ENCODE measurements at regions not wholly inside any gene's neighbourhood (a gene's known extent, or its start where the extent isn't known, plus 50 kb on each side); places are given as distances from the start of the nearest gene placed in this dataset.

GRCh38 chr10:3421537-3422257, 249.1 kb upstream of the PITRM1 start:
- DNase-seq: no peak

GRCh38 chr10:3420527-3421469, 248.2 kb upstream of the PITRM1 start:
- DNase-seq: no peak

GRCh38 chr10:3419719-3420495, 247.3 kb upstream of the PITRM1 start:
- no peak for DNase-seq

GRCh38 chr10:3418926-3419325, 246.3 kb upstream of the PITRM1 start:
- no peak for DNase-seq

- DNase-seq: no peak
Observed at GRCh38 chr10:3418041-3418754, 245.6 kb upstream of the PITRM1 start.

GRCh38 chr10:3417096-3417495, 244.5 kb upstream of the PITRM1 start:
- no peak for DNase-seq

GRCh38 chr10:3415878-3416605, 243.5 kb upstream of the PITRM1 start:
- no peak for DNase-seq

- DNase-seq: no peak
Observed at GRCh38 chr10:3415038-3415736, 242.6 kb upstream of the PITRM1 start.

GRCh38 chr10:3414667-3415023, 242.1 kb upstream of the PITRM1 start:
- no peak for DNase-seq

GRCh38 chr10:3413937-3414666, 241.5 kb upstream of the PITRM1 start:
- DNase-seq: no peak

- DNase-seq: no peak
Observed at GRCh38 chr10:3412646-3413045, 240.1 kb upstream of the PITRM1 start.

GRCh38 chr10:3412071-3412582, 239.5 kb upstream of the PITRM1 start:
- DNase-seq: no peak

GRCh38 chr10:3411044-3411443, 238.5 kb upstream of the PITRM1 start:
- no peak for DNase-seq

- no peak for DNase-seq
Observed at GRCh38 chr10:3409928-3410327, 237.3 kb upstream of the PITRM1 start.

- no peak for DNase-seq
Observed at GRCh38 chr10:3408603-3409365, 236.2 kb upstream of the PITRM1 start.

GRCh38 chr10:3407208-3407607, 234.6 kb upstream of the PITRM1 start:
- DNase-seq: no peak

GRCh38 chr10:3406556-3406955, 234.0 kb upstream of the PITRM1 start:
- no peak for DNase-seq

- no peak for DNase-seq
Observed at GRCh38 chr10:3404381-3404780, 231.8 kb upstream of the PITRM1 start.

- no peak for DNase-seq
Observed at GRCh38 chr10:3402187-3402751, 229.7 kb upstream of the PITRM1 start.

Measured in NCI-H2107 (cell line).